NCI-H1417 (cell line): ENCODE measurements at regions not wholly inside any gene's neighbourhood (a gene's known extent, or its start where the extent isn't known, plus 50 kb on each side); places are given as distances from the start of the nearest gene placed in this dataset.
"Not testable (repeated sequence)": the region's sequence is repeated elsewhere in the genome, so short reads cannot be mapped to it uniquely, and the experiment has no call there.

ENCODE experiments used
- DNase-seq, 3 experiments: peaks; one replicate each; lab custom pipeline; 2025; lab: John Stamatoyannopoulos, UW

GRCh38 chr18:1294229-1294628, 389.6 kb downstream of the ADCYAP1 start:
- no peak for DNase-seq

DNA sequence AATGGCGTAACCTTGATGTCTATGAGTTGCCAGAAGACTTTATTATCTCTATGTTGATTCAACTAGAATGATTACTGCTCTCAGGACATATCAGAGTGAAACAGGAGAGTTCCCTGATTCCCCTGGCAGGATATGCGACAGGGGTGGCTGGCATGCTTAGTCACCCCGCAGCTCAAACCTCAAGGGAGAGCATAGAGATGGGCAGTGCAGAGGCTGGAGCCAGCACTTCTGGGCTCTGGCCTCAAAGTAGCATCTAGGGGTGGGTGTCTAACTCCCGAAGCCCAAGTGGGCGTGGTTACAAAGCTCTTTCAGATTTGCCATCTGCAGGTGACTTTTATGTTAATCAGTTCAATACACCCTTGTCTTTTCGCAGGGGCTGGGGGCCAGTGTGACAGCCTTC, 391.6 kb downstream of the ADCYAP1 start:
- DNase-seq: no peak

DNA sequence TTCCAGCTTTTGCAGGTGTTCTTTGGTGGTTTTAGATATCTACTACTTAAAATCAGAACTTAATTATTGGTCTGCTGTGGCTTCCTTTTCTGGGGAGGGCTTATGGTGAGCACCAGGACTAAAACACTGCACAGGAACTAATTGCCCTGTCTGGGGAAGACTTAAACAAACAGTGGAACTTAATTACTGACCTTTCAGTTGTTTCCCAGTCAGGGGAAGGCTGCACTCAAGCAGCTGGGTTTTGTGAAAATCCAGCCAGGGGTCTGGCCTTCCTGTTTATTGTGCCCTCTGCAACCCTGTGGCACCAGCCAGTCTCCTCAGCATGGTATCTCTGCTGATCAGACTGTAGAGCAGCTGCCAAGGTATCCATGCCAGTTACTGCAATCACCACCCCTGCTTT, 398.2 kb downstream of the ADCYAP1 start:
- DNase-seq: peak in 2 of 3 experiments; percentile 71 to 93

DNA sequence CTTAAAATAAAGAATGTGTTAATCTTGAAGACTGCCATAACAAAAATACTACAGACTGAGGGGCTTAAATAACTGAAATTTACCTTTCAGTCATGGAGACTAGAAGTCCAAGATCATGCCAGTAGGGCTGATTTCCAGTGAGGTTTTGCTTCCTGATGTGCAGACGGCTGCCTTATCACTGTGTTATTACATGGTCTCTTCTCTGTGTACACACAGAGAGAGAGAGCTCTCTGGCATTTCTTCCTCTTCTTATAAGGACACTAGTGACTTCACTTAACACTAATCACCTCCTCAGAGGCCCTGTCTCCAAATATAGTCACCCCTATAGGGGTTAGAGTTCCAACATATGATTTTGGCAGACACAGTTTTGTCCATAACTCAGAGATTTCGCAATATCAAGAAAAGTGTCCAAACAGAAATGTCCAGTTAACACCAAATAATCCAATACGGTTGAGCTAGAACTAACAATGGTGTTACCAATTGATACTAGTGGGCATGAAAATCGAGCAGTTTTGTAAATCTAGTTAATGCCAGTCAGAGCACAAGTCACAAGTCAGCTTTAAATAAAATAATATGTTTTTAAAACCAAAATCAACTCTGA, 399.8 kb downstream of the ADCYAP1 start:
- peak in 1 of 3 experiments; percentile 11 for DNase-seq

DNA sequence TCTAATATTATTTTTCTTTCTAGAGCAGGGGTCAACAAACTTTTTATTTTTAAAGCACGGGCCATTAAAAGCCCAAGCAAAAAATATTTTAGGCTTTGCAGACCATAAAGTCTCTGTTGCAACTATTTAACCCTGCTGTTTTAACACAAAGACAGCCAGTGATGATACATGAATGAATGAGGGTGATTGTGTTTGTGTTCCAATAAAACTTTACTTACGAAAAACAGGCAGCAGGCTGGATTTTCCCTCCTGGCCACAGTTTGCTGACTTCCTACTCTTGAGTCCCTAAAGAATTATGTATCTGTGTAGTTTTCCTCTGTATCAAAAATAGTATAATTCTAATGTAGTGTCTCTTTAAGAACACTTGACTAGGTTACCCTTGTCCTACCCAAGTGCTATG, 402.0 kb downstream of the ADCYAP1 start:
- DNase-seq: no peak

GRCh38 chr18:1308686-1309085, 404.0 kb downstream of the ADCYAP1 start:
- DNase-seq: no peak

- DNase-seq: no peak
Observed at GRCh38 chr18:1311376-1311775, 406.7 kb downstream of the ADCYAP1 start.

GRCh38 chr18:1335345-1335744, 430.7 kb downstream of the ADCYAP1 start:
- not testable (repeated sequence) for DNase-seq

DNA sequence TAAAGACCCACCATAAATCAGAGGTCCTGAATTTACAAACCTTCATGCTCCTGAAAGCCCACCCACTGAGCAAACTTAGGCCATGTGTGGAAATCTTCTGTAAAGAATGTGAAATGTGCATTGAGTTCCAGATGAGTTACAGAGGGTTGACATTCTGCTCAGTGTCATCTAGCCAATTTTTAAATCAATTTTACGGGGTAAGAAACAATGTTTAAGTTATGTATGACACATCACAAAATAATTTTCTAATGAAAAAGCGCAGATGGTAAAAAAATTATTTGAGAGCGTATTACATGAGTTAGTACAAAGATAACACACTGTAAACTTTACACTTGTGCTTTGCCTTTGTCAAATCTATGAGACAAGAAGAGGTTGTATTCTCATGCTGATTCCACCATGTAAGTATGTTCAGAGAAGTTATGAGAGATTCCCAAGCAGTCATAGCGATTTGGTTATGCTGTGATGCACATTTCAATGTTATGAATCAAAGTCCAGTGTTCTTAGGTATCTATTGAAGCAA, 446.3 kb downstream of the ADCYAP1 start:
- DNase-seq: no peak

DNA sequence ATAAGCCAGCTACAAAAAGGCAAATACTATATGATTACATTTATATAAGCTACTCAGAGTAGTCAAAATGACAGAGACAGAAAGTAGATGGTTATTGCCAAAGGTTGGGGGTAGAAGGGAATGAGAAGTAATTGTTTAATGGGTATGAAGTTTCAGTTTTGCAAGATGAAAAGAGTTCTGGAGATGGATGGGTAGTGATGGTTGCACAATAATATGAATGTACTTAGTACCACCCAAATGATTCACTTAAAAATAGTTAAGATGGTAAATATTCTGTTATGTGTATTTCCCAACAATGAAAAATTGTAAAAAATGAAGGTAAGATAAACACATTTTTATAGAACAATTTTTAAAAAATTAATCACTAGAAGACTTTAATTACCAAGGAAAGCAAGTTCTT, 448.4 kb downstream of the ADCYAP1 start:
- DNase-seq: no peak

GRCh38 chr18:1357724-1358123, 453.1 kb downstream of the ADCYAP1 start:
- no peak for DNase-seq

DNA sequence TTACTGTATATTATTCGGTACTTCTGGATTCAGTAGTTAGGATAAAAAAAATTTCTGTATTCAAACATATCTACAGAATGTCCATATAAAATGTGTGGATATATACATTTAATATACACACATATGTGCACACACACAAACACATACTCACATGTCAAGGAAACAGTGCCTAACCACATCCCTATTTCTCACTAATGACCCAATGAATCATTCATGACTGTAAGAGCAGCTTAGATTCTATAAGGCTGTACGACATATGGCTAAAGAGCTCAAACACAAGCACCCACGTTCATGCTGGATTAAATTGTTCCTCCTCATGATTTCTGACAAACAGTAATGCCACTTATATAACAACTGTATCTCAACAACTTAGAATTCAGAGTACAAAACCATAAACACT, 457.3 kb downstream of the ADCYAP1 start:
- DNase-seq: peak in 1 of 3 experiments; percentile 3

DNA sequence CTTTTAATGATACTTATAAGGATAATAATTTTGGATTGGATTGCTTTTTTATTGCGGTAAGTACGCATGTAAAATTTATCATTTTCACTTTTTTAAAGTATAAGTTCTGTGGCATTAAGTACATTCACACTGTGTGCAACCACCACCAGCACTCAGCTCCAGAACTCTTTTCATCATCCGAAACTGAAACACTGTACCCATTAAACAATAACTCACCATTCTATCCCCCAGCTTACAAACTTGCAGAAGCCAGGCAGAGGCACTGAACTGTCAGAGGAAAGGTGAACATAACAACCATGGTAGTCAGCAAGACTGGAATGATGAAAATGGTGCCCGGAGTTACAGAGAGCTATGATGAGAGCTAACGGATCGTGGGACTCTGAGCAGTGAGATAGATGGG, 465.9 kb downstream of the ADCYAP1 start:
- DNase-seq: no peak

DNA sequence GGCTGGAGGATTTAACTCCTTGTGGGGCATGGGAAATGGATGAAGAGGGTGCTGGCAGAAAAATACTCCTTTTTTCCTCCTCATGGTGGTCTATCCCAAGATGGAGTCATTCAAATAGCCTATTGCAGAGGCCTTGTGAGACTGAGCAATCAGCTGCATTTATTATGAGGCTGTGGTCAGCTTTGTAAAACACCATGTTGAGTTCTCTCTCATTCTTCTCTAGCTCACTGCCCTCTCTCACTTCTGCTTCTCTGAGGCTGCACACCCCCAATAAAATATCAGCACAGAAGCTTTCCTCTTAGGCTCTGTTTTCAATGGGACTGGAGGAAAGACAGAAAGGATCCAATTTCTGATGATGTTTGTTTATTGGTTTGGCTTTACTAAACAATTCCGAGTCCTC, 467.1 kb downstream of the ADCYAP1 start:
- DNase-seq: no peak

GRCh38 chr18:1383465-1383864, 478.8 kb downstream of the ADCYAP1 start:
- no peak for DNase-seq

DNA sequence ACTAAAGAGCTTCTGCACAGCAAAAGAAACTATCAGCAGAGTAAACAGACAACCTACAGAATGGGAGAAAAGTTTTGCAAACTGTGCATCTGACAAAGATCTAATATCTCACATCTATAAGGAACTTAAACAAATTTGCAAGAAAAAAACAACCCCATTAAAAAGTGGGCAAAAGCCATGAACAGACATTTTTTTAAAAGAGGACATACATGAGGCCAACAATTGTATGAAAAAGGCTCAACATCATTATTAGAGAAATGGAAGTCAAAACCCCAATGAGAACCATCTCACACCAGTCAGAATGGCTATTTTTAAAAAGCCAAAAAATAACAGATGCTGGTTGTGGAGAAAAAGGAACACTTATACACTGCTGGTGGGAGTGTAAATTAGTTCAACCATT, 483.8 kb downstream of the ADCYAP1 start:
- not testable (repeated sequence) for DNase-seq

DNA sequence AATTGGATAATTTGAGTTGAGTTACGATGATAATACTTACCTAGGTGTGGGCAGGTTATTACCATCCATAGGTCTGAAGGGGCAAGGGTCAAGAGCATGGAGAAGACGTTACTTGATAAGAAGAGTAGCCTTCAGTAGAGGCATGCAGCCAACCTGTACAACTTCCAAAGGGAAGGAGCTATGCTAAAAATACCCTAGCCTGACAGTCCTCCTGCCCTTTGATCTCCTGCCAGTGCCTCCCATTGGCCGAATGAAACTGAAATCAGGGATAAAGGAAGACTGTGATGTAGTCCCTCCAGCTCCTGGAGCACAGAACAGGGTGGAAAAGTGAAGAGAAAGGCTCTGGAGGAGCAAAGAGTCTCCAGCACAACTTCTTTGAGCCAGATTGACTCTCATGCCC, 487.4 kb downstream of the ADCYAP1 start:
- peak in 1 of 3 experiments; percentile 13 for DNase-seq

- peak in 2 of 3 experiments; percentile 24 to 64 for DNase-seq
Observed at GRCh38 chr18:1392865-1393734, 488.4 kb downstream of the ADCYAP1 start.

DNA sequence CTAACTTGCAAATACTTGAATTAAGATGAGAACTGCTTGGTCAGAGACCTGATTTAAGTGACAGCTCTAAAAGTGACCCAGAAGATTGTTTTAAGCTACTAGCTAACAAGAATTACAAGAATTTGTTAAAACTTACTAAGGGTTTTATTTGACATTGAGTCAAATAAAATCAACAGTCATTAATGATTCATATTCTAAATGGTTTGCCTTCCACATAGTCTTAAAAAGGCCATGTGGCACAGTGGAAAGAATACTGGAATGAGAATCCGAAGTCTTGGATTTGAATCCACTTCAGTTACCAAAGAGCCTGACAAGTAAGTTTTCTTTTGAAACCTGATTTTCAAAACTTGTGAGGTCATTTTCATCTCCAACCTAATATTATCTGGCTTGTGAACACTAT, 489.3 kb downstream of the ADCYAP1 start:
- DNase-seq: no peak

DNA sequence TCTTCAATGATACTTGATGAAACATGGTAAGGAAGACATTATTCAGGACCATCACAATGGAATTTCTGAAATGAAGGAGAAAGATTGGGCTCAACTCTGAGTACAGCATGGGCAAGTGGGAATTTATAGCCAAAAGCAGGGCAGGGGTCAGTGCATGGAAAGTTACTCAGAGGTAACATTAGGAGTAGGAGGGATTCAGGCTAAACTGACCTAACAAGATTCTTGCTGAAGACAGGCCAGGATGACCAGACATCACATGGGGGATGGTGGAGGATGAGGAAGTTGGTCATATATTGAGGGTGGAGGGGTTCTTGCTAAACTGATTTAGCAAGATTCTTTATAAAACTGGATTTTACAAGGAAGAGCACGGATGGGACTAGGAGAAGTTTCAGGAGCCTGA, 489.8 kb downstream of the ADCYAP1 start:
- DNase-seq: no peak

DNA sequence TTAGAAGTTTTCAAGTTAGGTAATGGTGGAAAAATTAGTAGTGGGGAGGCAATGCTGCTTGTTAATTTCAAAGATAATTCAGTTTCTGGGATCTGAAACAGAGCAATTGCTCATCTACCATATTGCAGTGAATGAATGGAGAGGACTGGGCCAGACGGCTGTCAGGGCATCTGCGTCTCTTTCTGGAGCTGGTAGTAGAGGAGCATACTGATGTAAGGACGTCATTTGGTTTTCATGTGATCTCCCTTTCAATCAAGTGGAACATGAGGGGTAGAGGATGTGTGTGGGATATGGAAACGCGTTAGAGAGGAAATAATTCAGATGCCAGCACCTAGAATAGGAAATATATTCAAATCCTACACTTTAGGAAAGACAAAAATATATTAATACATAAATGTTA, 490.3 kb downstream of the ADCYAP1 start:
- no peak for DNase-seq

DNA sequence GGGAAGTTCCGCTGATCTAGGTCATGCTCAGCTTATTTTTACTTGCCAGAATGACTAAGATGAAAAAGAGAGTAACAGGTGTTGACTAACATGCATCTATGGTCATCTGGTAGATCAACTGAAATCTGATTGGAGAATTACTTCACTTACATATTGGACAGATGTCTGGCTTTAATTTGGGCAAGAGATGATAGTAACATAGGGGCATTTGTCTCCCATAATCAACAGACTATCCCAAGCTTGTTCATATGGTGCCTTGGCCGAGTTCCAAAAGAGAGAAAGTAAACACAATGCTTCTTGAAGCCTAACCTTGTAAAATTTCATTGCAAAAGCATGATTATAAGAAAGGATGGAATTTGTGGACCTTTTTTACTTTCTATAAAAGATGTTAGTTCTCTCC, 503.7 kb downstream of the ADCYAP1 start:
- DNase-seq: peak in 2 of 3 experiments; percentile 4 to 19

GRCh38 chr18:1412655-1413322, 508.1 kb downstream of the ADCYAP1 start:
- no peak for DNase-seq
